Heart left ventricle (tissue), 13 donors: ENCODE measurements at regions not wholly inside any gene's neighbourhood (a gene's known extent, or its start where the extent isn't known, plus 50 kb on each side); places are given as distances from the start of the nearest gene placed in this dataset.

Source experiments
- POLR2A ChIP-seq, 2 donors: fragments of 450-650 bp; IDR thresholded peaks; one replicate each; pipeline ENCODE4 v1.6.1; 2017; ENCODE audit warnings: antibody characterized with exemption in 2 of 2, mild to moderate bottlenecking in 2 of 2, moderate library complexity in 2 of 2
- TF ChIP-seq, protein P1 (sequence below), 12 donors: fragments of 200-600 bp; sonication (generic) in 4 of 12; IDR thresholded peaks; one replicate each; pipeline versions ENCODE4 v1.5.0 to v1.8.0; 2018 to 2022; ENCODE audit warnings: antibody characterized with exemption in 12 of 12, mild to moderate bottlenecking in 5 of 12
- donor health status: ischemic (EF 13 %, LVEDD 7.1; RV severe dilation, severe dysfunction).
- donor health status: DM: no; HTN: yes; CAD: no.
- donor health status: DM: no; HTN: no; CAD: no.
- donor health status: ischemic (EF 25% LVEDD 6.9; RV normal size, moderate dysfunction).
- donor health status: ischemic (EF 25% LVEDD 5.7; RV mildly dilated, moderate dysfunction).
- donor health status: ischemic (EF 35%, LVEDD 5.7; RV mildly dilated, moderate dysfunction).
- donor health status: nonischemic (EF 11% LVEDD 7.7; RV severe dilation, severe dysfunction).
- donor health status: DM: yes; HTN: yes; CAD: no.
- donor health status: PGD.
- donor health status: ischemic (EF 29% LVEDD 5.4; RV normal size, mild dysfunction).
- donor health status: nonischemic (EF 23%, LVEDD 6.1; RV moderate dilation, normal function).

DNA sequence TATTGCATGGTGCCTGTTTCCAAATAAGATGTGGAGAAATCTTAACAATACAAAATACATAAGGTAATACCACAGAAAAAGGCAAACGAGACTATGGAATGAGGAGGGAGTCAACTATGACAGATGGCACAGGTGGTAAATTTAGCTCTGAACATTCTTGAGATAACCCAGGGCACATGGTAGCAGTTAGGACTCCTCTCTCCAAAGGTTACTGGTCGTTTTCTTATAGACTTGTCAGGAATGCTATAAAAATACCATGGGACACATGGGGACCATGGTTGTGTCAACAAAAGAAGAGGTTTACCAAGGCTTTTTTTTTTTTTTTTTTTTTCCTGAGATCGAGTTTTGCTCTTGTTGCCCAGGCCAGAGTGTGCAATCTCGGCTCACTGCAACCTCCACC is 209.4 kb upstream of the RFX3 start:
- TF ChIP-seq, protein P1, sequence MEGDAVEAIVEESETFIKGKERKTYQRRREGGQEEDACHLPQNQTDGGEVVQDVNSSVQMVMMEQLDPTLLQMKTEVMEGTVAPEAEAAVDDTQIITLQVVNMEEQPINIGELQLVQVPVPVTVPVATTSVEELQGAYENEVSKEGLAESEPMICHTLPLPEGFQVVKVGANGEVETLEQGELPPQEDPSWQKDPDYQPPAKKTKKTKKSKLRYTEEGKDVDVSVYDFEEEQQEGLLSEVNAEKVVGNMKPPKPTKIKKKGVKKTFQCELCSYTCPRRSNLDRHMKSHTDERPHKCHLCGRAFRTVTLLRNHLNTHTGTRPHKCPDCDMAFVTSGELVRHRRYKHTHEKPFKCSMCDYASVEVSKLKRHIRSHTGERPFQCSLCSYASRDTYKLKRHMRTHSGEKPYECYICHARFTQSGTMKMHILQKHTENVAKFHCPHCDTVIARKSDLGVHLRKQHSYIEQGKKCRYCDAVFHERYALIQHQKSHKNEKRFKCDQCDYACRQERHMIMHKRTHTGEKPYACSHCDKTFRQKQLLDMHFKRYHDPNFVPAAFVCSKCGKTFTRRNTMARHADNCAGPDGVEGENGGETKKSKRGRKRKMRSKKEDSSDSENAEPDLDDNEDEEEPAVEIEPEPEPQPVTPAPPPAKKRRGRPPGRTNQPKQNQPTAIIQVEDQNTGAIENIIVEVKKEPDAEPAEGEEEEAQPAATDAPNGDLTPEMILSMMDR (IDR thresholded peaks at IDR 0.05) = no peak
- no peak for TF ChIP-seq POLR2A (IDR thresholded peaks at IDR 0.05)
